Panc1 (cell line): ENCODE measurements at regions not wholly inside any gene's neighbourhood (a gene's known extent, or its start where the extent isn't known, plus 50 kb on each side); places are given as distances from the start of the nearest gene placed in this dataset.

ENCODE experiments used
- POLR2AphosphoS5 ChIP-seq: IDR thresholded peaks from 2 replicates; pipeline ENCODE4 v1.6.1; 2012; ENCODE audit warnings: mild to moderate bottlenecking, low read depth, low read length, moderate library complexity
- SIN3A ChIP-seq: IDR thresholded peaks from 2 replicates; pipeline ENCODE4 v1.6.1; 2012; ENCODE audit warnings: low read depth, mild to moderate bottlenecking, low read length, moderate library complexity, borderline replicate concordance; ENCODE audit not compliant: insufficient read depth
- TCF7L2 ChIP-seq: IDR thresholded peaks from 2 replicates; pipeline ENCODE4 v1.6.1; 2011; ENCODE audit warnings: mild to moderate bottlenecking, low read depth, low read length, inconsistent platforms
- TF ChIP-seq, protein P1 (sequence below): fragments of 450-650 bp; IDR thresholded peaks from 2 replicates; pipeline ENCODE4 v1.5.1; 2017; ENCODE audit warnings: mild to moderate bottlenecking
- TF ChIP-seq, protein P2 (sequence below), 2 experiments: IDR thresholded peaks; 2 replicates each; pipeline ENCODE4 v1.6.1; 2011 to 2012; ENCODE audit warnings: low read depth in 2 of 2, control low read depth in 1 of 2, low read length in 1 of 2, mild to moderate bottlenecking in 1 of 2, moderate library complexity in 1 of 2; ENCODE audit not compliant: insufficient read depth in 1 of 2

DNA sequence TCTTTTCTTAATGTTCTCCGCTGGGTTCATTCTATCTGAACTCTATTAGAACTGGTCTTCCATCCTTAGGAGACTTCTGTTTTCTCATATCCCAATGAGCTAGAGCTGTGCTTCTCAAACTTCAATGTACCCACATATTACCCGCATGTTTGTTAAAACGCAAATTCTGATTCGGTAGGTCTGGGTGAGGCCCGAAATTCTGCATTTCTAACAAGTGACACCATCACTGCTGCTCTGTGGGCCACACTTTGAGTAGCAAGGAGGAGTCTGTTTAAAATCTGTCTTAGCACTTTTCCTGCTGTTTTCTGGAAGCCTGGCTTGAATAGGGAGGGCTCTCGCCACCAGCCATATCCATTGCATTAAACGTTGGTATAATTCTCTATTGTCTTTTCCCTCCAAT is 151.9 kb upstream of the CLINT1 start:
- TF ChIP-seq, protein P1, sequence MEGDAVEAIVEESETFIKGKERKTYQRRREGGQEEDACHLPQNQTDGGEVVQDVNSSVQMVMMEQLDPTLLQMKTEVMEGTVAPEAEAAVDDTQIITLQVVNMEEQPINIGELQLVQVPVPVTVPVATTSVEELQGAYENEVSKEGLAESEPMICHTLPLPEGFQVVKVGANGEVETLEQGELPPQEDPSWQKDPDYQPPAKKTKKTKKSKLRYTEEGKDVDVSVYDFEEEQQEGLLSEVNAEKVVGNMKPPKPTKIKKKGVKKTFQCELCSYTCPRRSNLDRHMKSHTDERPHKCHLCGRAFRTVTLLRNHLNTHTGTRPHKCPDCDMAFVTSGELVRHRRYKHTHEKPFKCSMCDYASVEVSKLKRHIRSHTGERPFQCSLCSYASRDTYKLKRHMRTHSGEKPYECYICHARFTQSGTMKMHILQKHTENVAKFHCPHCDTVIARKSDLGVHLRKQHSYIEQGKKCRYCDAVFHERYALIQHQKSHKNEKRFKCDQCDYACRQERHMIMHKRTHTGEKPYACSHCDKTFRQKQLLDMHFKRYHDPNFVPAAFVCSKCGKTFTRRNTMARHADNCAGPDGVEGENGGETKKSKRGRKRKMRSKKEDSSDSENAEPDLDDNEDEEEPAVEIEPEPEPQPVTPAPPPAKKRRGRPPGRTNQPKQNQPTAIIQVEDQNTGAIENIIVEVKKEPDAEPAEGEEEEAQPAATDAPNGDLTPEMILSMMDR: no peak
- no peak for TF ChIP-seq POLR2AphosphoS5
- TF ChIP-seq TCF7L2: no peak
- TF ChIP-seq, protein P2, sequence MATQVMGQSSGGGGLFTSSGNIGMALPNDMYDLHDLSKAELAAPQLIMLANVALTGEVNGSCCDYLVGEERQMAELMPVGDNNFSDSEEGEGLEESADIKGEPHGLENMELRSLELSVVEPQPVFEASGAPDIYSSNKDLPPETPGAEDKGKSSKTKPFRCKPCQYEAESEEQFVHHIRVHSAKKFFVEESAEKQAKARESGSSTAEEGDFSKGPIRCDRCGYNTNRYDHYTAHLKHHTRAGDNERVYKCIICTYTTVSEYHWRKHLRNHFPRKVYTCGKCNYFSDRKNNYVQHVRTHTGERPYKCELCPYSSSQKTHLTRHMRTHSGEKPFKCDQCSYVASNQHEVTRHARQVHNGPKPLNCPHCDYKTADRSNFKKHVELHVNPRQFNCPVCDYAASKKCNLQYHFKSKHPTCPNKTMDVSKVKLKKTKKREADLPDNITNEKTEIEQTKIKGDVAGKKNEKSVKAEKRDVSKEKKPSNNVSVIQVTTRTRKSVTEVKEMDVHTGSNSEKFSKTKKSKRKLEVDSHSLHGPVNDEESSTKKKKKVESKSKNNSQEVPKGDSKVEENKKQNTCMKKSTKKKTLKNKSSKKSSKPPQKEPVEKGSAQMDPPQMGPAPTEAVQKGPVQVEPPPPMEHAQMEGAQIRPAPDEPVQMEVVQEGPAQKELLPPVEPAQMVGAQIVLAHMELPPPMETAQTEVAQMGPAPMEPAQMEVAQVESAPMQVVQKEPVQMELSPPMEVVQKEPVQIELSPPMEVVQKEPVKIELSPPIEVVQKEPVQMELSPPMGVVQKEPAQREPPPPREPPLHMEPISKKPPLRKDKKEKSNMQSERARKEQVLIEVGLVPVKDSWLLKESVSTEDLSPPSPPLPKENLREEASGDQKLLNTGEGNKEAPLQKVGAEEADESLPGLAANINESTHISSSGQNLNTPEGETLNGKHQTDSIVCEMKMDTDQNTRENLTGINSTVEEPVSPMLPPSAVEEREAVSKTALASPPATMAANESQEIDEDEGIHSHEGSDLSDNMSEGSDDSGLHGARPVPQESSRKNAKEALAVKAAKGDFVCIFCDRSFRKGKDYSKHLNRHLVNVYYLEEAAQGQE (IDR thresholded peaks at IDR 0.05; ENCODE audit: insufficient read depth in 1 of 2, low read depth in 2 of 2, low read length in 1 of 2): no peak
- TF ChIP-seq SIN3A: no peak
